Progenitor cell of endocrine pancreas (in vitro differentiated cells): ENCODE measurements at regions not wholly inside any gene's neighbourhood (a gene's known extent, or its start where the extent isn't known, plus 50 kb on each side); places are given as distances from the start of the nearest gene placed in this dataset.

Source experiments
- DNase-seq: peaks from one replicate; pipeline ENCODE4 v3.0.0; 2021; ENCODE audit warnings: low spot score; ENCODE audit not compliant: unreplicated experiment
- H3K27ac Mint-ChIP-seq: 2 replicates; pipeline ENCODE4 v1.8.0; 2021; ENCODE audit warnings: mild to moderate bottlenecking, moderate library complexity, mixed read lengths
- H3K27me3 Mint-ChIP-seq: 2 replicates; pipeline ENCODE4 v1.8.0; 2021; ENCODE audit warnings: mixed read lengths
- H3K36me3 Mint-ChIP-seq: 2 replicates; pipeline ENCODE4 v1.8.0; 2022; ENCODE audit warnings: mixed read lengths; ENCODE audit not compliant: insufficient read depth
- H3K4me1 Mint-ChIP-seq: 2 replicates; pipeline ENCODE4 v1.8.0; 2021; ENCODE audit warnings: low read depth, mixed read lengths
- H3K4me3 Mint-ChIP-seq: 2 replicates; pipeline ENCODE4 v1.8.0; 2021; ENCODE audit warnings: low read depth, mild to moderate bottlenecking, moderate library complexity, mixed read lengths
- H3K9me3 Mint-ChIP-seq: 2 replicates; pipeline ENCODE4 v1.8.0; 2021; ENCODE audit warnings: low read depth, mixed read lengths
- CTCF ChIP-seq: fragments of 200-600 bp; sonication (generic); IDR thresholded peaks from one replicate; pipeline ENCODE4 v1.5.0; 2021; ENCODE audit warnings: antibody characterized with exemption, mild to moderate bottlenecking; ENCODE audit not compliant: unreplicated experiment

GRCh38 chr18:30451981-30452380 is 590.6 kb downstream of the DSC3 start:
- no peak for DNase-seq
- no peak for TF ChIP-seq CTCF
- Mint-ChIP-seq H3K27me3 (no peaks in the 10 kb centered on the region), H3K4me1 (no peaks in the 10 kb centered on the region), H3K9me3 (no peaks in the 10 kb centered on the region), H3K36me3 (no peaks in the 10 kb centered on the region), H3K27ac (no peak overlapping the region), H3K4me3 (no peak overlapping the region)

GRCh38 chr18:30450927-30451326 is 591.6 kb downstream of the DSC3 start:
- no peak for TF ChIP-seq CTCF
- H3K9me3 Mint-ChIP-seq: no peaks in the 10 kb centered on the region
- no peak for DNase-seq
- H3K36me3 Mint-ChIP-seq: no peaks in the 10 kb centered on the region
- no peak overlapping the region for H3K4me3 Mint-ChIP-seq
- no peaks in the 10 kb centered on the region for H3K27me3 Mint-ChIP-seq
- no peak overlapping the region for H3K27ac Mint-ChIP-seq
- H3K4me1 Mint-ChIP-seq: no peaks in the 10 kb centered on the region

GRCh38 chr18:30446605-30447004 is 595.9 kb downstream of the DSC3 start:
- H3K27ac Mint-ChIP-seq: no peak overlapping the region
- no peaks in the 10 kb centered on the region for H3K27me3 Mint-ChIP-seq
- H3K36me3 Mint-ChIP-seq: no peaks in the 10 kb centered on the region
- no peak overlapping the region for H3K4me3 Mint-ChIP-seq
- no peak for DNase-seq
- H3K4me1 Mint-ChIP-seq: no peaks in the 10 kb centered on the region
- H3K9me3 Mint-ChIP-seq: no peaks in the 10 kb centered on the region
- TF ChIP-seq CTCF: no peak

GRCh38 chr18:30444544-30444943 is 598.0 kb downstream of the DSC3 start:
- Mint-ChIP-seq H3K9me3 (peaks cover 8% of the 10 kb centered on the region), H3K27ac (no peak overlapping the region), H3K4me1 (no peaks in the 10 kb centered on the region), H3K4me3 (no peak overlapping the region), H3K27me3 (no peaks in the 10 kb centered on the region), H3K36me3 (no peaks in the 10 kb centered on the region)
- no peak for DNase-seq
- TF ChIP-seq CTCF: no peak

- Mint-ChIP-seq H3K36me3 (no peaks in the 10 kb centered on the region), H3K9me3 (peaks cover 8% of the 10 kb centered on the region), H3K27me3 (no peaks in the 10 kb centered on the region), H3K27ac (no peak overlapping the region), H3K4me3 (no peak overlapping the region), H3K4me1 (peaks cover 2% of the 10 kb centered on the region)
- no peak for TF ChIP-seq CTCF
- no peak for DNase-seq
These were observed 602.2 kb downstream of the DSC3 start for GRCh38 chr18:30440351-30440750.
